GM18508 (cell line): ENCODE measurements at regions not wholly inside any gene's neighbourhood (a gene's known extent, or its start where the extent isn't known, plus 50 kb on each side); places are given as distances from the start of the nearest gene placed in this dataset.

Source experiments
- ATAC-seq: cut with Tn5 transposase; IDR thresholded peaks from one replicate; pipeline ENCODE4 v1.9.1; 2021; ENCODE audit warnings: moderate number of reproducible peaks; ENCODE audit not compliant: insufficient read depth, unreplicated experiment

DNA sequence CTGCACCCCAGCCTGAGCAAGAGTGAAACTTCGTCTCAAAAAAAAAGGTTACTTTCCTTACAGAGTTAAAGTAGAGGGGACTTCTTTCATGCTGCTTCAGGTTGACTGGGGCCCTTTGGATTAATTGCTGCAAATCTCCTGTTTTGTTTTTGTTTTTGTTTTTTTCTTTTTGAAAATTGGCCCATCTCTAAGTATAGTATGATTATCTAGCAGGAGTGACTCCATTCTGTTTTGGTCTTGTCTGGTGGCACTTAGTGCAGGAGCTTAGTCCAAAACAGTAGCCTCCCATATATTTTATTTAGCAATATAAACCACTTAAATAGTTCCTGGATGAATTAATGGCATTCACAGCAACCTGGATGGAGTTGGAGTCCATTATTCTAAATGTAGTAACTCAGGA, 113.0 kb downstream of the RPL22L1 start:
- ATAC-seq = no peak

DNA sequence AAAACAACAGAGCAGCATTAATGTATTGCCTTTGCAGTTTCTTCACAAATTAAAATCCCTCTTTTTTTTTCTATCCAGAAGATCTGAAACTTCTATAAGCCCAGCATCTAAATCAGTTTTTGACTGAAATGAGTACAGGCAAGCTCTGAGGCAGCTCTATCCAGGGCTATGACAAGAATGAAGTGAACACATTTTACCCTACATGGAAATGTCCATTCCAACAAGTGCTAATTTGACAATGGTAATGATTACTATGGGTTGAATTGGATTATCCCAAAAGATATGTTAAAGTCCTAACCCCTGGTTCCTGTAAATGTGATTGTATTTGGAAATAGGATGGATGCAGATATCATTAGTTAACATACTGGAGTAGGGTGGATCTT, 115.7 kb downstream of the RPL22L1 start:
- no peak for ATAC-seq

DNA sequence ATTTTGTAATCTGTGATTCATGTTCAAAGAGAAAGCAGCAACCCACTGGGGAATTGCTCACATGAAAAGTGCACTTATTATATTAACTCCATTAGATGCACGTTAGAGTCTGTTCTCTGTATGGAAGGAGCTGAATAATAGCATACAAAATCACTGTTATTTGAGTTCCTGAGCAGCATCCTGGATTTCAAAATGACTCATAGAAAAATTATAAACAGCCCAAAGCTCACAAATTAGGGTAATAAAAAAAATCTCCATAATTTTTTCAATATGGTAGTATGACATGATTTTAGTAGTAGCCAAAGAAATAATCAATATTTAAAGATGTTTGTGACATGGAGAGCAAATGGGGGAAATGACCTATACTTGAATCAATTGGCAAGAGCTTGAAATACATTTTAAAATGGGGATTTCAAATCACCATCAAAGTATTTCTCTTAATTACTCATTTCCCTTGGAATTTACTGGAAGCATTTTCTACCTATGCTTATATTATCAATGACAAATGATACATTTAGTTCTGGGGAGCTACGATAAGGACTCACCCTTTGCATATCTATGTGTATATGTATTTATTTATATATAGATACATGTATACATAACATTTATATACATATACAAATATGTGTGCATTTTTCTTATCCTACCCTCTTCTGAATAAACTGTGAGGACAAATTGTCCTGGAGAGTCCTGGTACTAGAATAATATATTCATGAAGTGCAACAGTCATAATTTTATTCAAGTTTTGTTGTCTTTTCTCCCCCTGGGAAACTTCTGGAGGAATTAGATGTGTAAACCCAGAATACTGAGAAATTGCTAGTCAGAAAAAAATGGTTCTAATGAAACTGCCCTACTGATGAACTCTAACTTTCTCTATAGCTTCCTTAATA, 116.3 kb downstream of the RPL22L1 start:
- ATAC-seq = no peak

DNA sequence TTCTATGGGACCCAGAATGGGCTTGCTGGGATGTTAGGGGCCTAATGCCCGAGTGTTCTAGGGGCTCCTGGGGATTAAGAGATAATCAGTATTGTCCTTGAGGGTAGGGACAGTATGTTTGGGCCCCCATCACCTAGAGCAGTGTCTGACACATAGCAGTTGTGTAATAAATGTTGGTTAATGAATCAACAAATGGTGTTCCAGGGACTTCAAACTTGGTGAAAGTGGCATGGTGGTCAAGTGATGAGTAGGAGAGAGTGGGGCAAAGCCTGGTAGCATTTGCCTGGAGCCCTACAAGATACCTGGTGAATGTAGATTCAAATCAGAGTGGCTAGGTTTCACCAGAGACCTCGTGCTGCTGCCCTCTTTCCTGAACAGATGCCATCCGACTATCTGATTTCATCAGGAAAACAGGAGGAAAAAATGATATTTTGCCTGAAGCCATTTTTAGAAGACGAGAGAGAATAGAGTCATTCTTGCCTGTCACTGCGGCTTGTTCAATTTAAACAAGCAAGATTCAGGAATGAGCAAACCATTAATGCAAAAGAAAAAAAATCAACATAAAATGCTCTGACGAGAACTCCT, 117.3 kb downstream of the RPL22L1 start:
- ATAC-seq = no peak

DNA sequence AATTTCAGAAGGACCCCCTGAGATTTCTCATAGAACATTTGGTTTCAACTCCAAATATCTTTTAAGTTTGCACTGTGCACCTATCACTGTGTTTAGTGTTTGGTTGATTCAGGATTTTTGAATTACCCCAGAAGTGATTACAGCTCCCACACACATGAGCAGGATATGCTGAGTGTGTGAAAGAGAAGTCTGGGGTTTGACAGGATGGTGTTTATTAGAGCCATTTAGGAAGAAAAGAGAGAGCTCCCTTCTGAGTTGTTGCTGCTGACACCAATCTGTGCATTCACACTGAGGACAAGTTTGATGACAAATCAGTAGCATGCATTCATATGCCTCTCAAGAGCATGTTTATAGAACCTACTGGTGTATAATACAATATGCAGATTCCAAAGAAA, 118.1 kb downstream of the RPL22L1 start:
- ATAC-seq = no peak

DNA sequence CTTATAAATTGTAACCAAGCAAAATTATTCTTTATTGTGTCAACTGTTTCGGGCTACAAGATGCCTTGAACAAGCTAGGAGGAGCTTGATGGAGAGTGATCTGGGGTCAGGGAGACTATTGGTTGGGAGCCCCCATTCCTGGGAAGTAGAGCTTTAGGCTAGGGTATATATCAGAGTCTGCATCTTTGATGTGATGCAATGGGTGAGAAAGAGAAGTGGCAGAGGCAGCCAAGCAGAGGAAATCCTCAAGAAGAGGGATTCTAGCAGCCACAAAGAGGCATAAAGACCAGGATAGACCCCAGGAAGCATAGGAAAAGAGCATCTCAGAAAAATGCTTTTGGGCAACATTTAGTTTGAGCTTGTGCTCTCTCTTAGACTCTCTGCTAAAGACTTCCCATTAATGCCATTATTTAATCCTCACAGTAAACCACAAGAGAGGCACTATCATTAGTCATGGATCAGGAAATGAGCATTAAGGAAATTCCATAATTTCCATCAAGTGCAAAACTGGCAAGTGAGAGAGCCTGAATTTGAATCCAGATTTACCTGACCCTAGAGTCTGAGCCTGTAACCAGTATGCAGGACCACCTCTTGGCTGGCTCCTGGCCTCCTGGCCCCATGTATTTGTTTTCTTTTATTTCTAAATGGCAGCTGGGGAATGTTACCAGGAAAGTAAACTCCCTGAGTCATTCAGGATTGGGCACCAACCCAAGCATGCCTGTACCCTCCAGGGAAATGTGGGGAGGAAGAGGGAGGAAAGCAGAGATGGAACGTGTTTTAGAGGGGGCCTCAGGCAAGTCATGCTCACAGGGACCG, 118.7 kb downstream of the RPL22L1 start:
- ATAC-seq = no peak

DNA sequence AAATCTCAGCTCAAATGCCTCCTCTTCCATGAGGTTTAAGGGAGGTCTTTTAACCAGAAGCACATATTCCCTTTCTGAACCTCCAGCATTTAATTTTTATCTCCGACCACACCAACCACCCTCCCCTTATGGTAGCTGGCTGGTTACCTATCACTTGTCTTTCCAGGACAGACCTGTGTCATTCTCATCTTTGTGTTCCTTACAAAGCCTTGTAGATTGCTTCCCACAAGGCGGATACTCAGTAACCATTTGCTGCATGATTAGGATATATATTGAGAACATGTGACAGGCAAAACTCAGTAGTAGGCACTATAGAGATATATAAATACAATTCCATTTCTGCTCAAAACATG, 119.5 kb downstream of the RPL22L1 start:
- ATAC-seq = no peak

DNA sequence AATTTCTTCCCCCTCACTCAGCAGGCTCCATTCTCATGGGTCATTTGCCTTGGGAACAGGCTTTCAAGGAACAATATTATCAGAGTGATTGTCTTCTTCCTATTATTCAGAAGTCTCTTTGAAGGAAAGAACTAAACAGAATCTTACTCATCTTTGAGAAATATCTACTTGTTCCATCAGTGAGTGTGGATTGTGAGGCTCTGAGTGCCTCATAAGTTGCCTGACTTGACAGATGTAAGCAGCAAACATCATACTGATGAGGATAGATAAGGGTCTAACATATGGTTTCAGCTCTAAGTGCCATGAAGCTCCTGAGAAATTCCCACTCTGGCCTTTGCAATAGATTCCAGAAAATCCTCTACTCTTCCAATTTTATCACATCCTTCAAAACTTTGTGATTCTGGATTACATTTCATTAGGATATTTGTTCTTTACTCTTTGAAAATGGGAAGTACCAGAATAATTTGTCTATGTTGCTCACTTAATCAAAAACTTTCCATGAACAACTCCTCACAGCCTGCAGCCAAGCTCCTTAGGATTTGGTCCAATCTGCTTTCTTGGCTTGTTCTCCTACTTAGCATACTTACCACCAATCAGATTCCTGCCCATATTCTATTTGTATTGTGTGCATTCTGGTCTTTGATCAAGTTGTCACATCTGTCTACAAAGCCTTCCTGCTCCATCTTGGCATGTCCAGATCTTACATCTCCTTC, 120.1 kb downstream of the RPL22L1 start:
- ATAC-seq = no peak

DNA sequence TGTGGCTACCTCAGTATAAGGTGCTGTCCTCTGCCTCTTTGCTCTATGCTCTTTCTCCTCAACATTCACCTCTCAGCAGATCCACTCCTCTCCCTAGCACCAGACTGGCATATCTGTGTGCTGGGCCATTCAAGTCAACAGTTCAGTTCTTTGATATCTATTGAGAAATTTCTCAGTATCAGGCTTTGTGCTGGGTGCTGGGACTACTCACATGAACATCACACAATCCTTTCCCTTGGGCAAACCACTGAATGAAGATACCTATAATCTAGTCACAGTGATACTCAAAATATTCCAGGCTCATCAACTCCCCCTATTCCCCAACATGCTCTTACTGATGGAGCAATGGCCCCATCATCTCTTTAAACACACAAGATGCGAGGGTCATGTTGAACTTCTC, 120.8 kb downstream of the RPL22L1 start:
- ATAC-seq = no peak

DNA sequence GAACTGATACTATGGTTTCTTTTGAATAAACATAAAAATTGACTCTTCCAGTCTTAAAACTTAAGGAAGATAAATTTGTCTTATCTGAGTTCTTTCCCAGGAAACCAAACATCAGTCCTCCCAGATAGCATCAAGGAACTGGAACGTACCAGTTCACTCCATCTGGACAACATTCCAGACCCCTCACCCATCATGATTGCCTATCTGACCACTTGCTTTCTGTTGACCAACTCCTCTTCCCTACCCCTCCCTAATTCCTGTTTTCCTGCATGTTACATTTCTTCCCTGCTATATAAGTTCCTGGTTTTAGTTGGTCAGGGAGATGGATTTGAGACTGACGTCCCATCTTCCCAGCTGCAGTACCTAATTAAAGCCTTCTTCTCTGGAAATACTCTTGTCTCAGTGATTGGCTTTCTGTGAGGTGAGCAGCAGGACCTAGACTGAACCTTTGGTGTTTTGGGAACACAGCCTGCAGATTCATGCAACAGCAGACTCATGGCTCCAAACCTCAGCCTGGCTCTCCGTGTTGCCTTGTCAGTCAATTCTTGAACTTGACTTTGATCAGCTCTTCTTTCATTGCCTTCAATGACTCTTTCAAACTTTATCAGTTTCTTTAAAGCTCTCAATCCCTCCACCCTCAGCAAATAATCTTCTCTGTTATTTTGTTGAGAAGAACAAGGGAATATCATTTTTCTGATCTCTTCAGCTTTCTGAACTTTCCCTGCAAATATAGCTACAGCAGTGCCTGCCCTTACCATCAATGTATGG, 123.6 kb downstream of the RPL22L1 start:
- no peak for ATAC-seq

DNA sequence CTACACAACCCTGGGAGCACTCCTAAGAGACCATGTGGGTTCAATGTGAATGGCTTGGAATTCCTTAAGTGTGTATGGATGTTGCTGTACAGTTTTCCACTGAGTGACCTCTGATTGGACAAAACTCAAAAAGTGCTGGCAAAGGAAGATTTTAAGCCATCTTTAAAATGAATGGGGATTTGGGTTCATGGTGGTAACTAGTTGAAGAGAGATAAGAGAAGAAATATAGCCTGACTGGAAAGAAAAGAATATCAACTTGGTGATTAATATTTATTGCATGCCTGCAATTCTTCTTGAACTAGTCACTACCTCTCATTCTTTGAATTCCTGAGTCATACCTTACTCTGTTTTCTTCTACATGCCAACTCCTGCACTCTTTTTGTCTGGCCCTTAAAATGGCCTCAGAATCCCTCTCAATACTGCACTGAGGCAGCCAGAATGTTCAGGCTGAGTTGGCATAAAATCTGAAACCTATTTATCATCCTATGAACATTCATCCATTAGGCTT, 124.7 kb downstream of the RPL22L1 start:
- no peak for ATAC-seq

DNA sequence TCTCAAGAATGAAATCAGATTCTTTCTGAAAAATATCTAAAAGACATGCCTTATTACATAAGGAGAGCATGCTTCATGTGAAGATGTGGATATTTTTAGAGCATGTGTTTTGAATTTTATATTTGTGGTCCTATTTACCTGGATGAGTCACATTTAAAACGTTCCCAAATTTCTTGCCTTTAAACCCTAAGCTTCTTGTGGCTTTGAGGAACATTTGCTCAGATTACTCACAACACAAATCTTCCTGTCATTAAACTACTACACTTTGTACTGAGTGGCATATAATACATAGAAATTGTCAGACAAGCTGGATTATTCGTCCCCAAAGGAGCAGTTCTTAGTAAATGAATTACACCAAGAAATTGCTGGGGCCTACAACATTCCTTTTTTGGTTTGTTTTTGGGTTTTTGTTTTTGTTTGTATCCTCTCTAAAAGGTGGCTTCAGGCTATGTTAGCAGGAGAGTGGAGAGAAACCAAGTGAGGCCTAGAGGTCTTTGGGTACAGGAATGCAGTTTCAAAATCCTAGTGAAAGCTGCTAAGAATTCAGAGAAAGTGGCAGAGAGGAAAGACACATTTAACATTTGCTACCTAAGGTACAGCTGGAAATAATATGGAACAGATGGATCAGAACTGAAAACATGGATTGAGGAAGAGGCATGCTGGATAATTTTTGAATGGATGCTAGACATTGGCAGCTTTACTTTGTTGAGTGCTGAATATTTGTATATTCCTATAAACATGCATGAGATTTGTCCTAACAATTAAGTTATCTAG, 128.1 kb downstream of the RPL22L1 start:
- ATAC-seq = no peak

DNA sequence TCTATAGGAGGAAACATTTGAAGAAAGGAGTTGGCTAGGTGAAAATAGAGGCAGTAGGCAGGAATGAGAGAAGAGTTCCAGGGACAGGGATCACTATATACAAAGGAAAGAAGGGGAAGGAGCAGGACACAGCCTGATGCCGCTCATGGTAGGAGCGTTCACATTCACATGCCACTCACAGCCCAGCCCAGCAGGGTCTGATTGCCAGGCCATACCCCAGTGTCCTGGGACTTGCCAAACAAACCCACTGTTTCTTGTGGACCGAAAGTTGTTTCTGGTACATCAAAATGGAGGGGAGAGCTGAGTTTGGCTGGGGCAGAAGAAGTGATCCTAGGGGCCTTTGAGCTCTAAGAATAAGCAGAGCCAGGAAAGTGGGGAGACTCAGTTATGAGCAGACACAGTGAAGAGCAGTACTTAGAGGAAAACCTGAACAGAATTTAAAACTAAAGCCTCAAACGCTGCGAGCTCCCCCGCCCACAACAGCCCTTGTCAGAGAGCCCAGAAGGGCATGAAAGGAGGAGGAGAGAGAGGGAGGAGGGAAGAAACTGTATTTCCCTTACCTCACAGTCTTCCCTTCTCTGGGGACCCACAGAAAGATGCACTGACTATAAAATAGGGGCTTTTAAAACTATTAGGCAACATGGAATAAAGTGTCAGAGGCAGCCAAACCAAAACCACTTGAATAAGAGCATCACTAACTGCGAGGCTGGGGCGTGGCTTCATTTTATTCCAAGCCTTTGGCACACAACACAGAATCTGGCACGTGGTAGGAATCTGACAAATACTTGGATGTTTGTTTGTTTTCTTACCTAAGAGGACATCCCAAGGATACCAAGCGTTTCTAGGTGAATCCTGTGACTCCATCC, 129.0 kb downstream of the RPL22L1 start:
- no peak for ATAC-seq

DNA sequence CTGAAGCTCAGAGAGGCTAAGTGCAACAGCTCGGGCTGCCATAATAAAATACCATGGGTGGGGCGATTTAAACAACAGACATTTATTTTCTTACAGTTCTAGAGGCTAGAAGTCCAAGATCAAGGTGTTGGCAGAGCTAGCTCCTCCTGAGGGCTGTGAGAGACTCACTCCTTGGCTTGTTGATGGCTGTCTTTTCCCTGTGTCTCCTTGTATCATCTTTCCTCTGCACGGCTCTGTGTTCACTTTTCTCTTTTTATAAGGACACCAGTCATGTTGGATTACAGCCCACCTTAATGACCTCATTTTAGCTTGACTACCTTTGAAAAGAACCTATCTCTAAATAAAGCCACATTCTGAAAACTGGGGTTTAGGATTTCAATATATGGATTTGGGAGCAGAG, 129.7 kb downstream of the RPL22L1 start:
- no peak for ATAC-seq

DNA sequence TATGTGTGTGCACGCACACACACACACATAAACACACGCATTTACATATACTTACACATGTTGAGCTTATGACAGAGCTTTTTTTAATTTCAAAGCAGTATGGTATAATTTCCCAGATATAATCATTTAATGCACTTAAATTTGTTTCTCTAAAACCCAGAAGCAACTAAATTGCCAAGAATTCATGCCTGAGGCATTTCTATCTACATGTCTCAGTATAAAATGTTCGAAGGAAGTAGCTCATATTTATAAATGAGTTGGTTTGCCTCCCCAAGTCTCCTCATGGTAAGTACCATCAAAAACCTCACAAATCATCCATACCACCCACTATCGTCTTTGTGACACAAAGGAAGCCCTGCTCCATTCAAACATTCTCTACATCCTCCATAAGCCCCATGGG, 130.6 kb downstream of the RPL22L1 start:
- no peak for ATAC-seq

DNA sequence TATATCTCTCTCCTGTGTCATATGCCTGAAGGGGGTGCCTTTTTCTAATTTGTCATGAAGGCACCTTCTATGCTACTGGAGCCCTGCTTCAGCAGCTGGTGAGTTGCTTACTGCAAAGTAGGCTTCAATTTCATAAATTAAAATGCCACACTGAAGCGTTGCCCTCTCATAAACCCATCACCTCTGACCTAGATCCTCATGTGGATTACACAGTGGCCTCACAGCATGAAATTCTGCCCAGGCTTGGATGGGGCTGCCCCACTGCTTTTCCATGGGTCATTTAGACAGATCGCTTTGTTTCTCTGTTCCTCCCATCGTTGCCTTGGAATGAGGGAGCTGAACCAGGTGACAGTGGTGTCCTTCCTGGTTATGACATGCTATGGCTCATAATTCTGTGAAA, 131.2 kb downstream of the RPL22L1 start:
- no peak for ATAC-seq

DNA sequence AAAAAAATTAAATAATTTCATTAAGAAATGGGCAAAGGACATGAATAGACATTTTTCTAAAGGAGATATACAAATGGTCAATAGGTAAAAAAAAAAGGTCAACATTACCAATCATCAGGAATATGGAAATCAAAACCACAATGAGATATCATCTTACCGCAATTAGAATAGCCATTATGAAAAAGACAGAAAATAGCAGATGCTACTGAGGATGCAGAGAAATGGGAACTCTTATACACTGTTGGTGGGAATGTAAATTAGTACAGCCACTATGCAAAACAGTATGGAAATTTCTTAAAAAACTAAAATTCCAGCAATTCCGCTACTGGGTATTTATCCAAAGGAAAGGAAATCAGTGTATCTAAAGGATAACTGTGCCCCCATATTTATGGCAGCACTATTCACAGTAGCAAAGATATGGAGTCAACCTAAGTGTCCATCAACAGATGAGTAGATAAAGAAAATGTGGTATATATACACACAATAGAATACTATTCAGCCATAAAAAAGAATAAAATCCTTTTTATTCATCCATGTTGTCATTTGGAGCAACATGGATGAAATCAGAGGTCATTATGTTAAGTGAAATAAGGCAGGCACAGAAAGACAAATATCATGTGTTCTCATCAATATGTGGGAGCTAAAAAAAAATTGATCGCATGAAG, 132.4 kb downstream of the RPL22L1 start:
- ATAC-seq = no peak

DNA sequence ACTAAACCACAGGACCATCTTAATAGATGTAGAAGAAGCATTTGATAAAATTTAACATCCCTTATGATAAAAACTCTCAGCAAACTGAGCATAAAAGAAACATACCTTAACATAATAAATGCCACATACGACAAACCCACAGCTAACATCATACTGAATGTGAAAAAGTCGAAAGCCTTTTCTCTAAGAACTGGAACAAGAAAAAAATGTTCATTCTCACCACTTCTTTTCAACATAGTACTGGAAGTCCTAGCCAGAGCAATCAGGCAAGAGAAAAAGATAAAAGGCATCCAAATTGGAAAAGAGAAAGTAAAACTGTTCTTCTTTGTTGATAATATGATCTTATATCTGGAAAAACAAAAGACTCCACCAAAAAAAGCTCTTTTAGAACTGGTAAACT, 134.2 kb downstream of the RPL22L1 start:
- no peak for ATAC-seq
